ENCODE measurements at regions not wholly inside any gene's neighbourhood (a gene's known extent, or its start where the extent isn't known, plus 50 kb on each side); places are given as distances from the start of the nearest gene placed in this dataset.

DNA sequence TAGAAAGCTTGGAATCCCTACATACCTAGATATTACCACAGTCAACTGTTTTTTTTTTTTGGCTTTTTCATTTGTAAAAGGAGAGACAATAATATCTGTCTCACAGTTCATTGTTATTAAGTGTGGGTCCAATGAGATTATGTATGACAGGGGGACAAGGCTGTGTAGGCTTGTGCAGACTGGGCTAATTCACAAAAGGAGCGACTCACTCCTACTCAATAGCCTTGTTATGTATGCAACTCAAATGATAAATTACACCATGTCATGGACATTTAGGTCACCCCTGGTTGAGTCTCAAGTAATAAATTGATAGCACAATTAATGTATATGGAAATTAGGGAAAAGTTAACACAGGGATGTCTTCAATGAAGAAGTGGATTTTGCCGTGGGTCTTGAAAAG lies 208.2 kb upstream of the MAP3K7 start:
- Histone ChIP-seq H2AFZ (ENCODE audit: control insufficient read depth, low read depth, low read length) (no peak overlapping the region), H4K20me1 (ENCODE audit: control insufficient read depth, insufficient read depth) (no peaks in the 10 kb centered on the region), H3K4me3 (no peak overlapping the region), H3K4me2 (ENCODE audit: control insufficient read depth, insufficient read depth) (no peak overlapping the region), H3K9ac (ENCODE audit: control insufficient read depth, insufficient read depth, low read length) (no peak overlapping the region), H3K4me1 (ENCODE audit: control insufficient read depth, insufficient read depth, low read length) (no peaks in the 10 kb centered on the region), H3K79me2 (ENCODE audit: control insufficient read depth, insufficient read depth, low read length) (no peaks in the 10 kb centered on the region), H3K27ac (ENCODE audit: control insufficient read depth, insufficient read depth) (no peak overlapping the region), H3K9me3 (replicated peaks; ENCODE audit: control insufficient read depth, insufficient read depth, low read length) (no peaks in the 10 kb centered on the region), H3K36me3 (ENCODE audit: control insufficient read depth in 2 of 2, insufficient read depth in 2 of 2, low read length in 1 of 2) (no peaks in the 10 kb centered on the region), H3K27me3 (replicated peaks in 1 of 2; ENCODE audit: control insufficient read depth in 2 of 2, insufficient read depth in 2 of 2, low read length in 1 of 2) (no peaks in the 10 kb centered on the region; a peak in 1 of 4 replicates)
- no TSS peak for BruUV-seq (replicated peaks)
- in situ Hi-C loops (cut with MboI) (no loop called here), intact Hi-C loops (cut with micrococcal nuclease; ENCODE audit: unreplicated experiment) (no loop called here)
- DNase-seq (ENCODE audit: low read depth, low spot score) = no peak
- RAD21 ChIA-PET (ENCODE audit: unreplicated experiment) = no interaction called here
- no peak for FAIRE-seq
- ATAC-seq = no peak
- CTCF ChIA-PET = no interaction called here
- SMC1A ChIA-PET (ENCODE audit: uncharacterized antibody, unreplicated experiment) = no interaction called here
- no peak for TF ChIP-seq ZBED1 (IDR thresholded peaks at IDR 0.05; ENCODE audit: borderline replicate concordance)
- TF ChIP-seq TCF12 (IDR thresholded peaks at IDR 0.05; ENCODE audit: low read depth, low read length) = no peak
- no peak for TF ChIP-seq NFYB (IDR thresholded peaks at IDR 0.05; ENCODE audit: insufficient read depth, low read depth, low read length)
- TF ChIP-seq NRF1 (conservative IDR thresholded peaks at IDR 0.05; ENCODE audit: low read depth, low read length) = no peak
- TF ChIP-seq, protein P1, sequence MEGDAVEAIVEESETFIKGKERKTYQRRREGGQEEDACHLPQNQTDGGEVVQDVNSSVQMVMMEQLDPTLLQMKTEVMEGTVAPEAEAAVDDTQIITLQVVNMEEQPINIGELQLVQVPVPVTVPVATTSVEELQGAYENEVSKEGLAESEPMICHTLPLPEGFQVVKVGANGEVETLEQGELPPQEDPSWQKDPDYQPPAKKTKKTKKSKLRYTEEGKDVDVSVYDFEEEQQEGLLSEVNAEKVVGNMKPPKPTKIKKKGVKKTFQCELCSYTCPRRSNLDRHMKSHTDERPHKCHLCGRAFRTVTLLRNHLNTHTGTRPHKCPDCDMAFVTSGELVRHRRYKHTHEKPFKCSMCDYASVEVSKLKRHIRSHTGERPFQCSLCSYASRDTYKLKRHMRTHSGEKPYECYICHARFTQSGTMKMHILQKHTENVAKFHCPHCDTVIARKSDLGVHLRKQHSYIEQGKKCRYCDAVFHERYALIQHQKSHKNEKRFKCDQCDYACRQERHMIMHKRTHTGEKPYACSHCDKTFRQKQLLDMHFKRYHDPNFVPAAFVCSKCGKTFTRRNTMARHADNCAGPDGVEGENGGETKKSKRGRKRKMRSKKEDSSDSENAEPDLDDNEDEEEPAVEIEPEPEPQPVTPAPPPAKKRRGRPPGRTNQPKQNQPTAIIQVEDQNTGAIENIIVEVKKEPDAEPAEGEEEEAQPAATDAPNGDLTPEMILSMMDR (IDR thresholded peaks at IDR 0.05 in 2 of 3, conservative IDR thresholded peaks at IDR 0.05 in 1 of 3; ENCODE audit: control insufficient read depth in 2 of 3, extremely low read depth in 1 of 3, insufficient read depth in 1 of 3, low read depth in 3 of 3, low read length in 3 of 3) = no peak
- TF ChIP-seq, protein P2, sequence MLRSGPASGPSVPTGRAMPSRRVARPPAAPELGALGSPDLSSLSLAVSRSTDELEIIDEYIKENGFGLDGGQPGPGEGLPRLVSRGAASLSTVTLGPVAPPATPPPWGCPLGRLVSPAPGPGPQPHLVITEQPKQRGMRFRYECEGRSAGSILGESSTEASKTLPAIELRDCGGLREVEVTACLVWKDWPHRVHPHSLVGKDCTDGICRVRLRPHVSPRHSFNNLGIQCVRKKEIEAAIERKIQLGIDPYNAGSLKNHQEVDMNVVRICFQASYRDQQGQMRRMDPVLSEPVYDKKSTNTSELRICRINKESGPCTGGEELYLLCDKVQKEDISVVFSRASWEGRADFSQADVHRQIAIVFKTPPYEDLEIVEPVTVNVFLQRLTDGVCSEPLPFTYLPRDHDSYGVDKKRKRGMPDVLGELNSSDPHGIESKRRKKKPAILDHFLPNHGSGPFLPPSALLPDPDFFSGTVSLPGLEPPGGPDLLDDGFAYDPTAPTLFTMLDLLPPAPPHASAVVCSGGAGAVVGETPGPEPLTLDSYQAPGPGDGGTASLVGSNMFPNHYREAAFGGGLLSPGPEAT (IDR thresholded peaks at IDR 0.05; ENCODE audit: low read depth) = no peak
- TF ChIP-seq NR2C2 (IDR thresholded peaks at IDR 0.05; ENCODE audit: borderline replicate concordance, control insufficient read depth, insufficient read length, low read depth) = no peak
- TF ChIP-seq MEF2A (IDR thresholded peaks at IDR 0.05; ENCODE audit: insufficient read depth, low read depth, low read length) = no peak
- no peak for TF ChIP-seq HDAC2 (IDR thresholded peaks at IDR 0.05)
- TF ChIP-seq POU2F2 (IDR thresholded peaks at IDR 0.05; ENCODE audit: borderline replicate concordance, low read depth, low read length) = no peak
- TF ChIP-seq BMI1 (IDR thresholded peaks at IDR 0.05; ENCODE audit: borderline replicate concordance) = no peak
- TF ChIP-seq RB1 (IDR thresholded peaks at IDR 0.05; ENCODE audit: borderline replicate concordance) = no peak
- TF ChIP-seq SIN3A (IDR thresholded peaks at IDR 0.05; ENCODE audit: low read depth, low read length) = no peak
- TF ChIP-seq RAD21 (IDR thresholded peaks at IDR 0.05; ENCODE audit: insufficient read depth, low read depth, low read length) = no peak
- TF ChIP-seq ZBTB4 (CRISPR knock-in tag; IDR thresholded peaks at IDR 0.05) = no peak
- no peak for TF ChIP-seq TAF1 (IDR thresholded peaks at IDR 0.05; ENCODE audit: borderline replicate concordance, low read depth, low read length)
- TF ChIP-seq FOXK2 (IDR thresholded peaks at IDR 0.05) = no peak
- no peak for TF ChIP-seq ATF2 (IDR thresholded peaks at IDR 0.05; ENCODE audit: low read length)
- whole genome bisulfite sequencing (ENCODE audit: insufficient coverage, insufficient replicate concordance, low lambda C conversion rate, missing lambda C conversion rate) = 34% methylated on average over 2 of the region's 2 CpGs
- POLR2A ChIA-PET = interaction anchor here (0.5 kb wide), 1 partner anchor 95 kb away, joined by 3 read pairs; no protein-coding TSS in a partner anchor

Measured in GM12878 (cell line).